HCT116 (cell line): ENCODE measurements at regions not wholly inside any gene's neighbourhood (a gene's known extent, or its start where the extent isn't known, plus 50 kb on each side); places are given as distances from the start of the nearest gene placed in this dataset.

ENCODE experiments used
- CEBPB ChIP-seq: IDR thresholded peaks from 2 replicates; pipeline ENCODE4 v1.6.1; 2012; ENCODE audit warnings: low read depth
- CTCF ChIP-seq, 3 experiments: fragments of 200-600 bp in 1 of 3; sonication (generic) in 1 of 3; IDR thresholded peaks in 2 of 3; conservative IDR thresholded peaks in 1 of 3; 2 replicates each; pipeline ENCODE4 v1.5.1; 2012 to 2017; ENCODE audit warnings: low read depth in 2 of 3, low read length in 2 of 3, antibody characterized with exemption in 1 of 3, borderline replicate concordance in 1 of 3, control low read depth in 1 of 3, mild to moderate bottlenecking in 1 of 3, mixed read lengths in 1 of 3, mixed run types in 1 of 3, moderate library complexity in 1 of 3; ENCODE audit not compliant: insufficient read depth in 1 of 3
- EZH2 ChIP-seq: fragments of 200-600 bp; sonication (generic); IDR thresholded peaks from 2 replicates; pipeline ENCODE4 v1.6.1; 2017; ENCODE audit warnings: antibody characterized with exemption, mixed run types
- EZH2phosphoT487 ChIP-seq: fragments of 200-600 bp; IDR thresholded peaks from 2 replicates; pipeline ENCODE4 v1.6.1; 2018; ENCODE audit warnings: antibody characterized with exemption, borderline replicate concordance
- FOSL1 ChIP-seq: IDR thresholded peaks from 2 replicates; pipeline ENCODE4 v1.6.1; 2012; ENCODE audit warnings: low read depth
- MAX ChIP-seq: IDR thresholded peaks from 2 replicates; pipeline ENCODE4 v1.6.1; 2012
- POLR2A ChIP-seq: IDR thresholded peaks from 2 replicates; pipeline ENCODE4 v1.7.0; 2011; ENCODE audit warnings: borderline replicate concordance; ENCODE audit not compliant: insufficient read depth, insufficient read length; ENCODE audit errors: extremely low read depth
- REST ChIP-seq: IDR thresholded peaks from 2 replicates; pipeline ENCODE4 v1.6.1; 2012; ENCODE audit warnings: low read depth
- YY1 ChIP-seq: IDR thresholded peaks from 2 replicates; pipeline ENCODE4 v1.6.1; 2011; ENCODE audit warnings: low read length, low read depth, moderate library complexity, mild to moderate bottlenecking; ENCODE audit not compliant: insufficient replicate concordance; ENCODE audit errors: extremely low read depth
- ZFX ChIP-seq: fragments of 450-650 bp; IDR thresholded peaks from 2 replicates; pipeline ENCODE4 v1.6.1; 2017
- ZNF274 ChIP-seq: fragments of 200-500 bp; sonication (Bioruptor generic); IDR thresholded peaks from 2 replicates; pipeline ENCODE4 v1.6.1; 2014; ENCODE audit warnings: mild to moderate bottlenecking, low read depth, low read length, inconsistent platforms

GRCh38 chr1:56206391-56206790 lies 373.0 kb downstream of the PLPP3 start:
- no peak for TF ChIP-seq ZFX
- no peak for TF ChIP-seq CTCF (IDR thresholded peaks at IDR 0.05 in 2 of 3, conservative IDR thresholded peaks at IDR 0.05 in 1 of 3; ENCODE audit: borderline replicate concordance in 1 of 3, insufficient read depth in 1 of 3, low read depth in 2 of 3, low read length in 2 of 3)
- TF ChIP-seq REST: no peak
- no peak for TF ChIP-seq EZH2
- TF ChIP-seq CEBPB: no peak
- no peak for TF ChIP-seq ZNF274
- TF ChIP-seq EZH2phosphoT487: no peak
- TF ChIP-seq MAX: no peak
- no peak for TF ChIP-seq POLR2A
- no peak for TF ChIP-seq YY1
- no peak for TF ChIP-seq FOSL1
